Ascending aorta (tissue), 2 donors: ENCODE measurements at regions not wholly inside any gene's neighbourhood (a gene's known extent, or its start where the extent isn't known, plus 50 kb on each side); places are given as distances from the start of the nearest gene placed in this dataset.

ENCODE experiments used
- DNase-seq, 2 donors: peaks; one replicate each; pipeline ENCODE4 v3.0.0-alpha.2; 2019; ENCODE audit warnings: low spot score in 2 of 2
- H3K27ac ChIP-seq, 2 donors: fragments of 200-600 bp; sonication (generic); one replicate each; pipeline ENCODE4 v1.5.1; 2016 to 2017; ENCODE audit warnings: mild to moderate bottlenecking in 1 of 2
- H3K27me3 ChIP-seq: fragments of 200-600 bp; sonication (generic); one replicate; pipeline ENCODE4 v1.5.1; 2017
- H3K36me3 ChIP-seq, 2 donors: fragments of 200-600 bp; sonication (generic); one replicate each; pipeline ENCODE4 v1.5.1; 2016
- H3K4me1 ChIP-seq, 2 donors: fragments of 200-600 bp; sonication (generic); one replicate each; pipeline ENCODE4 v1.5.1; 2016 to 2017; ENCODE audit warnings: mild to moderate bottlenecking in 1 of 2
- H3K4me3 ChIP-seq, 2 donors: fragments of 200-600 bp; sonication (generic); one replicate each; pipeline ENCODE4 v1.5.1; 2016 to 2017; ENCODE audit warnings: mild to moderate bottlenecking in 1 of 2
- H3K9me3 ChIP-seq, 2 donors: fragments of 200-600 bp; sonication (generic); one replicate each; pipeline ENCODE4 v1.5.1; 2016
- CTCF ChIP-seq, 3 experiments: fragments of 200-600 bp in 2 of 3; fragments of 450-650 bp in 1 of 3; sonication (generic) in 2 of 3; IDR thresholded peaks; one replicate each; pipeline ENCODE4 v1.5.1; 2016 to 2019; ENCODE audit warnings: antibody characterized with exemption in 3 of 3, mild to moderate bottlenecking in 1 of 3, moderate library complexity in 1 of 3
- intact Hi-C: fragments of 100-400 bp; cut with DNase I; formaldehyde crosslinking; loops from one replicate; pipeline ENCODE4 v1.15.1; 2023

DNA sequence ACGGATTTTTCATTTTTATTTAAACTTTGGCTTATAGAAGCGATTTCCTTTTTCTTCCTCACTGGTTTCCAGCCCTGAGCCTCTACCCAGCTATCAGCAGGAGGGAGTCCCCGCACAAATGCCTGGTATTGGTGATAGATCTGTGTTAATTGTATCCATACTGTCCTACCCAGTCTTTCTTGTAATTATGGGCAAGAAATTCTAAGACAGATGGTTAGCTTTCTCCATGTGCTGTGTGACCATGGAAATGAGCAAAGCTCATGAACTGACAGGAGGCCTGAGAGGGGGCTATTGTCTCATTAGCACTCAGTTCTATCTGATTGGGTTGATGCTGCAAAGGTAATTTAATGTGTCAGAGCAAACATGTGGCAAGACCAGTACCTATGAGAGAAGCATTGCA, 108.1 kb upstream of the IVNS1ABP start:
- peaks cover 0 to 3% of the 10 kb centered on the region in 2 donors for H3K4me1 ChIP-seq
- no peak overlapping the region for H3K27ac ChIP-seq
- no peaks in the 10 kb centered on the region for H3K36me3 ChIP-seq
- H3K9me3 ChIP-seq = no peaks in the 10 kb centered on the region
- no peak overlapping the region for H3K4me3 ChIP-seq
- no peak for TF ChIP-seq CTCF (IDR thresholded peaks at IDR 0.05)
- no peaks in the 10 kb centered on the region for H3K27me3 ChIP-seq
- intact Hi-C loops = no loop called here
- DNase-seq = no peak

- H3K36me3 ChIP-seq = no peaks in the 10 kb centered on the region
- DNase-seq = no peak
- intact Hi-C loops = no loop called here
- no peak overlapping the region for H3K4me3 ChIP-seq
- H3K27me3 ChIP-seq = no peaks in the 10 kb centered on the region
- H3K4me1 ChIP-seq = no peaks in the 10 kb centered on the region
- no peak overlapping the region for H3K27ac ChIP-seq
- no peak for TF ChIP-seq CTCF (IDR thresholded peaks at IDR 0.05)
- H3K9me3 ChIP-seq = no peaks in the 10 kb centered on the region
Measured at GRCh38 chr1:185421485-185422107, 104.6 kb upstream of the IVNS1ABP start.

DNA sequence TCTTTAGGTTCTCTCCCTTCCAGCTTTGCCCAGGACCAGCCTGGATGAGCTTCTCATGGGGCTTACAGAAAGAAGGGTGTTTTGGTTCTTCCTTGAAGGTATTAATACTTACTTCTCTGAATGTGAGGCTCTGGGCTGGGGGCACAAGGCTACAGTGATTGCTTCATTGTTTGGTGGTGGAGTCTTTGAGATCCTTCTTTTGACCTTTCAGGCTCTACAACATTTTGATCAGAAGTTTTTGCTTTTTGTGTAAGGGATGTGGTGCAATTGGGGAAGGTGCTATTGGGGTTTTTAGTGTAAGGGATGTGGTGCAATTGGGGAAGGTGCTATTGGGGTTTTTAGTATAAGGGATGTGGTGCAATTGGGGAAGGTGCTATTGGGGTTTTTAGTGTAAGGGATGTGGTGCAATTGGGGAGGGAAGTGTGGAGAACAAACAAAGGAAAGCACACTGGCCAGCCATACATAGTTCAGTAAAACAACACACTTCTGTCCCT, 103.6 kb upstream of the IVNS1ABP start:
- Histone ChIP-seq H3K4me1 (no peaks in the 10 kb centered on the region), H3K36me3 (no peaks in the 10 kb centered on the region), H3K27me3 (no peaks in the 10 kb centered on the region), H3K27ac (no peak overlapping the region), H3K9me3 (no peaks in the 10 kb centered on the region), H3K4me3 (no peak overlapping the region)
- no peak for DNase-seq
- no peak for TF ChIP-seq CTCF (IDR thresholded peaks at IDR 0.05)
- intact Hi-C loops = no loop called here

DNA sequence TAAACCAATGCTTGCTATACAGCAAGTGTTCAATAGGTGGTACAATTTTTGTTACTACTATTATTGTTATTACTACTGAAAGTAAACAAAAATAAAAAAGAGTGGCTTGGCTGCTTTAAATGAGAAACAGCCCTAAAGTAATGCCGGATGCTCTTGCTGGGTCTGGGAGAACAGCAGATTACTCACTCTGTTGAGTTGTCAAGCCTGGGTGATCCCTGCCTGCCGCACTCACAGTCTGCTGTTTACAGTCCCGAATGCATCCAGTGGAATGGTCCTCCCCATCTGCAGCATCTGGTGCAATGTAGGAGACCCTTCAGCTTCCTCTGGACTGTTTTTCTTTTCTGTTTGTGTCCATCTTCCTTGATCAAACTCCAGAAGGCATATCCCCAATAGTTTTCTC, 102.7 kb upstream of the IVNS1ABP start:
- no peaks in the 10 kb centered on the region for H3K4me1 ChIP-seq
- no peak overlapping the region for H3K27ac ChIP-seq
- no peaks in the 10 kb centered on the region for H3K9me3 ChIP-seq
- no peak overlapping the region for H3K4me3 ChIP-seq
- TF ChIP-seq CTCF (IDR thresholded peaks at IDR 0.05) = no peak
- no peaks in the 10 kb centered on the region for H3K36me3 ChIP-seq
- H3K27me3 ChIP-seq = no peaks in the 10 kb centered on the region
- no peak for DNase-seq
- intact Hi-C loops = no loop called here

GRCh38 chr1:185418472-185418871, 101.4 kb upstream of the IVNS1ABP start:
- Histone ChIP-seq H3K4me1 (no peaks in the 10 kb centered on the region), H3K27ac (no peak overlapping the region), H3K4me3 (no peak overlapping the region), H3K36me3 (no peaks in the 10 kb centered on the region), H3K9me3 (no peaks in the 10 kb centered on the region), H3K27me3 (no peaks in the 10 kb centered on the region)
- no peak for DNase-seq
- intact Hi-C loops = no loop called here
- TF ChIP-seq CTCF (IDR thresholded peaks at IDR 0.05) = no peak
